ENCODE measurements at regions not wholly inside any gene's neighbourhood (a gene's known extent, or its start where the extent isn't known, plus 50 kb on each side); places are given as distances from the start of the nearest gene placed in this dataset.

- no peak for DNase-seq
Observed at GRCh38 chr10:133035952-133036351, 51.8 kb upstream of the ADGRA1 start.

GRCh38 chr10:133034762-133035161 lies 53.0 kb upstream of the ADGRA1 start:
- DNase-seq = no peak

GRCh38 chr10:133034092-133034491 lies 53.6 kb upstream of the ADGRA1 start:
- DNase-seq = no peak

GRCh38 chr10:133033742-133034048 lies 54.0 kb upstream of the ADGRA1 start:
- DNase-seq = no peak

- no peak for DNase-seq
Observed at GRCh38 chr10:133032976-133033741, 54.6 kb upstream of the ADGRA1 start.

GRCh38 chr10:133032231-133032630 lies 55.5 kb upstream of the ADGRA1 start:
- no peak for DNase-seq

GRCh38 chr10:133031541-133032125 lies 56.1 kb upstream of the ADGRA1 start:
- no peak for DNase-seq

GRCh38 chr10:133030781-133031180 lies 56.9 kb upstream of the ADGRA1 start:
- DNase-seq = no peak

GRCh38 chr10:133030126-133030525 lies 57.6 kb upstream of the ADGRA1 start:
- no peak for DNase-seq

- no peak for DNase-seq
Observed at GRCh38 chr10:133028956-133029355, 58.8 kb upstream of the ADGRA1 start.

GRCh38 chr10:133028158-133028557 lies 59.6 kb upstream of the ADGRA1 start:
- DNase-seq = no peak

- no peak for DNase-seq
Observed at GRCh38 chr10:133027482-133027881, 60.2 kb upstream of the ADGRA1 start.

- no peak for DNase-seq
Observed at GRCh38 chr10:133026726-133027395, 60.9 kb upstream of the ADGRA1 start.

- no peak for DNase-seq
Observed at GRCh38 chr10:133026171-133026570, 61.6 kb upstream of the ADGRA1 start.

GRCh38 chr10:133025558-133026090 lies 62.1 kb upstream of the ADGRA1 start:
- DNase-seq = no peak

- DNase-seq = no peak
Observed at GRCh38 chr10:133024704-133025557, 62.8 kb upstream of the ADGRA1 start.

GRCh38 chr10:133023216-133023843 lies 64.4 kb upstream of the ADGRA1 start:
- DNase-seq = no peak

GRCh38 chr10:133022776-133023100 lies 65.0 kb upstream of the ADGRA1 start:
- DNase-seq = no peak

GRCh38 chr10:133021963-133022775 lies 65.6 kb upstream of the ADGRA1 start:
- no peak for DNase-seq

- no peak for DNase-seq
Observed at GRCh38 chr10:133021116-133021962, 66.4 kb upstream of the ADGRA1 start.
